ENCODE measurements at regions not wholly inside any gene's neighbourhood (a gene's known extent, or its start where the extent isn't known, plus 50 kb on each side); places are given as distances from the start of the nearest gene placed in this dataset.

GRCh38 chr22:34299496-34299895 lies 379.2 kb upstream of the LARGE1 start:
- in situ Hi-C loops (cut with HindIII; ENCODE audit: low sequenced_read_pairs) = no loop called here
- DNase-seq (ENCODE audit: low read depth, low spot score) = no peak
- no peak for TF ChIP-seq CTCF (IDR thresholded peaks at IDR 0.05; ENCODE audit: low read depth, low read length)
- no peak overlapping the region for H3K4me3 ChIP-seq (ENCODE audit: low read depth, low read length)

- DNase-seq (ENCODE audit: low read depth, low spot score) = no peak
- in situ Hi-C loops (cut with HindIII; ENCODE audit: low sequenced_read_pairs) = no loop called here
- no peak for TF ChIP-seq CTCF (IDR thresholded peaks at IDR 0.05; ENCODE audit: low read depth, low read length)
- no peak overlapping the region for H3K4me3 ChIP-seq (ENCODE audit: low read depth, low read length)
Measured at GRCh38 chr22:34301569-34301968, 381.3 kb upstream of the LARGE1 start.

GRCh38 chr22:34303656-34304055 lies 383.4 kb upstream of the LARGE1 start:
- DNase-seq (ENCODE audit: low read depth, low spot score) = no peak
- in situ Hi-C loops (cut with HindIII; ENCODE audit: low sequenced_read_pairs) = no loop called here

GRCh38 chr22:34306361-34306760 lies 386.1 kb upstream of the LARGE1 start:
- no peak for TF ChIP-seq CTCF (IDR thresholded peaks at IDR 0.05; ENCODE audit: low read depth, low read length)
- no peak for DNase-seq (ENCODE audit: low read depth, low spot score)
- in situ Hi-C loops (cut with HindIII; ENCODE audit: low sequenced_read_pairs) = no loop called here
- H3K4me3 ChIP-seq (ENCODE audit: low read depth, low read length) = no peak overlapping the region

More at GRCh38 chr22:34303656-34304055, 383.4 kb upstream of the LARGE1 start:
- H3K4me3 ChIP-seq (ENCODE audit: low read depth, low read length) = no peak overlapping the region
- no peak for TF ChIP-seq CTCF (IDR thresholded peaks at IDR 0.05; ENCODE audit: low read depth, low read length)

- DNase-seq (ENCODE audit: low read depth, low spot score) = no peak
- H3K4me3 ChIP-seq (ENCODE audit: low read depth, low read length) = no peak overlapping the region
- in situ Hi-C loops (cut with HindIII; ENCODE audit: low sequenced_read_pairs) = no loop called here
- TF ChIP-seq CTCF (IDR thresholded peaks at IDR 0.05; ENCODE audit: low read depth, low read length) = no peak
Measured at GRCh38 chr22:34308101-34308500, 387.8 kb upstream of the LARGE1 start.

GRCh38 chr22:34319346-34319745 lies 399.1 kb upstream of the LARGE1 start:
- H3K4me3 ChIP-seq (ENCODE audit: low read depth, low read length) = no peak overlapping the region
- in situ Hi-C loops (cut with HindIII; ENCODE audit: low sequenced_read_pairs) = no loop called here
- no peak for TF ChIP-seq CTCF (IDR thresholded peaks at IDR 0.05; ENCODE audit: low read depth, low read length)
- no peak for DNase-seq (ENCODE audit: low read depth, low spot score)

- H3K4me3 ChIP-seq (ENCODE audit: low read depth, low read length) = no peak overlapping the region
- no peak for TF ChIP-seq CTCF (IDR thresholded peaks at IDR 0.05; ENCODE audit: low read depth, low read length)
- DNase-seq (ENCODE audit: low read depth, low spot score) = no peak
- in situ Hi-C loops (cut with HindIII; ENCODE audit: low sequenced_read_pairs) = no loop called here
Measured at GRCh38 chr22:34324763-34325162, 404.5 kb upstream of the LARGE1 start.
